ENCODE measurements at regions not wholly inside any gene's neighbourhood (a gene's known extent, or its start where the extent isn't known, plus 50 kb on each side); places are given as distances from the start of the nearest gene placed in this dataset.

GRCh38 chr6:100999034-100999597 lies 118.0 kb upstream of the ASCC3 start:
- no peak for TF ChIP-seq GATA3 (IDR thresholded peaks at IDR 0.05; ENCODE audit: low read depth, low read length)
- no peak for TF ChIP-seq GATA2 (IDR thresholded peaks at IDR 0.05; ENCODE audit: low read depth, low read length)

All from SH-SY5Y (cell line).